H1 (cell line): ENCODE measurements at regions not wholly inside any gene's neighbourhood (a gene's known extent, or its start where the extent isn't known, plus 50 kb on each side); places are given as distances from the start of the nearest gene placed in this dataset.

ENCODE experiments used
- CTCF ChIA-PET: fragments of 300-600 bp; sonication (Branson Sonifier 250); formaldehyde crosslinking; loops from one replicate; lab custom pipeline; 2021; ENCODE audit not compliant: partially characterized antibody; lab: Charles Lee
- POLR2A ChIA-PET: fragments of 300-600 bp; sonication (Branson Sonifier 250); formaldehyde crosslinking; loops from one replicate; lab custom pipeline; 2021; ENCODE audit warnings: inconsistent platforms; ENCODE audit not compliant: partially characterized antibody; lab: Charles Lee
- DNase-seq, 2 experiments: peaks; one replicate each; pipeline versions ENCODE4 v3.0.0 to v3.0.0-alpha.2; 2010 to 2022; ENCODE audit warnings: low spot score in 2 of 2, low read depth in 1 of 2, mixed read lengths in 1 of 2
- FAIRE-seq: peaks from 2 replicates; lab custom pipeline; 2011; peaks lifted over from hg19 to GRCh38; lab: Jason Lieb, UNC
- H2AFZ ChIP-seq: 2 replicates; pipeline ENCODE4 v1.8.1; 2012; ENCODE audit warnings: low read length, inconsistent platforms
- H2AK5ac ChIP-seq: 2 replicates; pipeline ENCODE4 v1.6.1; 2013; ENCODE audit warnings: low read depth, low read length
- H2BK120ac ChIP-seq: replicated peaks from 2 replicates; pipeline ENCODE3; 2013; ENCODE audit warnings: low read depth, low read length, inconsistent platforms
- H2BK12ac ChIP-seq: 2 replicates; pipeline ENCODE4 v1.6.1; 2013; ENCODE audit warnings: low read depth, low read length
- H2BK15ac ChIP-seq: 2 replicates; pipeline ENCODE4 v1.6.1; 2013; ENCODE audit warnings: low read length
- H2BK20ac ChIP-seq: 2 replicates; pipeline ENCODE4 v1.6.1; 2013; ENCODE audit warnings: low read length
- H2BK5ac ChIP-seq: 2 replicates; pipeline ENCODE4 v1.6.1; 2013; ENCODE audit warnings: low read depth, low read length
- H3K14ac ChIP-seq: 2 replicates; pipeline ENCODE4 v1.6.1; 2013; ENCODE audit warnings: inconsistent platforms; ENCODE audit not compliant: insufficient read length
- H3K18ac ChIP-seq: 2 replicates; pipeline ENCODE4 v1.6.1; 2013; ENCODE audit warnings: low read length; ENCODE audit errors: extremely low read depth
- H3K23ac ChIP-seq: 2 replicates; pipeline ENCODE4 v1.6.1; 2013; ENCODE audit warnings: inconsistent platforms; ENCODE audit not compliant: insufficient read length
- H3K23me2 ChIP-seq: 2 replicates; pipeline ENCODE4 v1.6.1; 2013; ENCODE audit warnings: low read depth, low read length
- H3K27ac ChIP-seq: 2 replicates; pipeline ENCODE4 v1.6.1; 2011; ENCODE audit warnings: low read depth, low read length, inconsistent platforms
- H3K27me3 ChIP-seq, 4 experiments: replicated peaks in 1 of 4; 1 replicate in 1 of 4; 2 replicates in 3 of 4; pipeline versions ENCODE4 v1.6.1 to v1.8.1; 2011 to 2013; ENCODE audit warnings: low read length in 3 of 4, mild to moderate bottlenecking in 3 of 4, inconsistent platforms in 2 of 4, mixed read lengths in 2 of 4, moderate library complexity in 1 of 4; ENCODE audit not compliant: control insufficient read depth in 3 of 4, insufficient read depth in 3 of 4; ENCODE audit errors: extremely low read depth in 1 of 4
- H3K36me3 ChIP-seq, 4 experiments: 2 replicates each; pipeline versions ENCODE4 v1.6.1 to v1.8.1; 2011 to 2013; ENCODE audit warnings: mild to moderate bottlenecking in 4 of 4, low read length in 3 of 4, moderate library complexity in 2 of 4, control low read depth in 1 of 4, inconsistent platforms in 1 of 4; ENCODE audit not compliant: insufficient read depth in 4 of 4, control insufficient read depth in 2 of 4
- H3K4ac ChIP-seq: replicated peaks from 2 replicates; pipeline ENCODE3; 2013; ENCODE audit warnings: low read length, low read depth, mixed read lengths, inconsistent platforms; ENCODE audit not compliant: insufficient read length
- H3K4me1 ChIP-seq, 4 experiments: replicated peaks in 1 of 4; 1 replicate in 1 of 4; 2 replicates in 3 of 4; pipeline versions ENCODE4 v1.6.1 to v1.8.1; 2011 to 2013; ENCODE audit warnings: low read length in 3 of 4, inconsistent platforms in 2 of 4, mixed read lengths in 1 of 4; ENCODE audit not compliant: insufficient read depth in 4 of 4, control insufficient read depth in 3 of 4
- H3K4me2 ChIP-seq, 2 experiments: 2 replicates each; pipeline versions ENCODE4 v1.6.1 to v1.8.1; 2011 to 2013; ENCODE audit warnings: low read depth in 2 of 2, low read length in 2 of 2, control low read depth in 1 of 2, inconsistent platforms in 1 of 2, mild to moderate bottlenecking in 1 of 2; ENCODE audit not compliant: insufficient read depth in 1 of 2
- H3K4me3 ChIP-seq, 4 experiments: fragments of 200-600, 300-600 bp in 1 of 4; sonication (generic), shearing (Covaris generic), sonication (Bioruptor Twin) in 1 of 4; 2 replicates each; pipeline versions ENCODE4 v1.5.1 to v1.8.1; 2011 to 2016; ENCODE audit warnings: low read length in 4 of 4, low read depth in 3 of 4, control low read depth in 2 of 4, inconsistent platforms in 2 of 4, mild to moderate bottlenecking in 2 of 4, mixed read lengths in 1 of 4, moderate library complexity in 1 of 4; ENCODE audit not compliant: insufficient read depth in 2 of 4; ENCODE audit errors: extremely low read depth in 1 of 4
- H3K56ac ChIP-seq: replicated peaks from 2 replicates; pipeline ENCODE3; 2013; ENCODE audit warnings: low read depth, mild to moderate bottlenecking, mixed read lengths, low read length, inconsistent platforms; ENCODE audit not compliant: insufficient read length
- H3K79me1 ChIP-seq: 2 replicates; pipeline ENCODE4 v1.6.1; 2013; ENCODE audit warnings: low read depth, low read length, control low read depth
- H3K79me2 ChIP-seq, 2 experiments: 2 replicates each; pipeline versions ENCODE4 v1.6.1 to v1.8.1; 2012 to 2013; ENCODE audit warnings: low read length in 2 of 2, mild to moderate bottlenecking in 2 of 2, inconsistent platforms in 1 of 2; ENCODE audit not compliant: insufficient read depth in 2 of 2, control insufficient read depth in 1 of 2
- H3K9ac ChIP-seq, 4 experiments: replicated peaks in 1 of 4; 1 replicate in 1 of 4; 2 replicates in 3 of 4; pipeline versions ENCODE4 v1.6.1 to v1.8.1; 2011 to 2013; ENCODE audit warnings: low read depth in 3 of 4, low read length in 3 of 4, control low read depth in 2 of 4, mild to moderate bottlenecking in 2 of 4, moderate library complexity in 2 of 4, inconsistent platforms in 1 of 4; ENCODE audit errors: extremely low read depth in 1 of 4
- H3K9me3 ChIP-seq, 2 experiments: 2 replicates each; pipeline versions ENCODE4 v1.6.1 to v1.8.1; 2012 to 2013; ENCODE audit warnings: mild to moderate bottlenecking in 2 of 2, moderate library complexity in 2 of 2, control low read depth in 1 of 2, inconsistent platforms in 1 of 2, low read depth in 1 of 2, low read length in 1 of 2, mixed read lengths in 1 of 2; ENCODE audit not compliant: insufficient read depth in 2 of 2
- H4K20me1 ChIP-seq, 2 experiments: replicated peaks in 1 of 2; 2 replicates each; pipeline versions ENCODE3 to v1.8.1; 2011 to 2013; ENCODE audit warnings: inconsistent platforms in 2 of 2, low read length in 2 of 2, mild to moderate bottlenecking in 1 of 2; ENCODE audit not compliant: insufficient read depth in 2 of 2, control insufficient read depth in 1 of 2
- H4K5ac ChIP-seq: 2 replicates; pipeline ENCODE4 v1.6.1; 2013; ENCODE audit warnings: low read length, low read depth, mixed read lengths, inconsistent platforms; ENCODE audit not compliant: insufficient read length
- H4K8ac ChIP-seq: 2 replicates; pipeline ENCODE4 v1.8.0; 2013; ENCODE audit warnings: mild to moderate bottlenecking, moderate library complexity, low read length, inconsistent platforms; ENCODE audit not compliant: insufficient read depth; ENCODE audit errors: extremely low read depth
- H4K91ac ChIP-seq: replicated peaks from 2 replicates; pipeline ENCODE3; 2013; ENCODE audit warnings: low read length, mixed read lengths, inconsistent platforms; ENCODE audit not compliant: insufficient read length
- CBX5 ChIP-seq: fragments of 300-800, 300-1000 bp; sonication (generic); IDR thresholded peaks from 2 replicates; pipeline ENCODE4 v1.7.1; 2016; ENCODE audit warnings: antibody characterized with exemption, low read length, low read depth
- CHD2 ChIP-seq: IDR thresholded peaks from 2 replicates; pipeline ENCODE4 v1.6.1; 2012; ENCODE audit warnings: low read length, improper control_type of control experiment
- EGR1 ChIP-seq: IDR thresholded peaks from 2 replicates; pipeline ENCODE4 v1.6.1; 2011; ENCODE audit warnings: low read depth, low read length, borderline replicate concordance
- GABPA ChIP-seq: IDR thresholded peaks from 2 replicates; pipeline ENCODE4 v1.6.1; 2011; ENCODE audit warnings: mild to moderate bottlenecking, low read length, moderate library complexity, borderline replicate concordance; ENCODE audit not compliant: insufficient read depth
- HDAC6 ChIP-seq: IDR thresholded peaks from one replicate; pipeline ENCODE4 v1.7.1; 2012; ENCODE audit warnings: low read depth, mild to moderate bottlenecking, inconsistent platforms, low read length, moderate library complexity
- KDM1A ChIP-seq: fragments of 200-600, 300-600 bp; sonication (generic); IDR thresholded peaks from 2 replicates; pipeline ENCODE4 v1.7.1; 2016; ENCODE audit warnings: mild to moderate bottlenecking, low read length, borderline replicate concordance
- KDM5A ChIP-seq: fragments of 200-600 bp; IDR thresholded peaks from 2 replicates; pipeline ENCODE4 v1.7.1; 2012; ENCODE audit warnings: mild to moderate bottlenecking, low read length, inconsistent platforms, mixed read lengths
- POLR2AphosphoS5 ChIP-seq: IDR thresholded peaks from 2 replicates; pipeline ENCODE4 v1.6.1; 2011; ENCODE audit warnings: low read depth, low read length
- RXRA ChIP-seq: IDR thresholded peaks from 2 replicates; pipeline ENCODE4 v1.6.1; 2011; ENCODE audit warnings: low read depth, mild to moderate bottlenecking, low read length, moderate library complexity; ENCODE audit not compliant: insufficient read depth
- SP1 ChIP-seq: IDR thresholded peaks from 2 replicates; pipeline ENCODE4 v1.6.1; 2011; ENCODE audit warnings: low read depth, low read length
- TBP ChIP-seq: IDR thresholded peaks from 2 replicates; pipeline ENCODE4 v1.6.1; 2011; ENCODE audit warnings: low read depth, low read length, improper control_type of control experiment
- YY1 ChIP-seq: IDR thresholded peaks from 2 replicates; pipeline ENCODE4 v1.6.1; 2011; ENCODE audit warnings: low read depth, mild to moderate bottlenecking, low read length
- ZNF274 ChIP-seq: IDR thresholded peaks from 2 replicates; pipeline ENCODE4 v1.7.0; 2012; ENCODE audit warnings: low read length, borderline replicate concordance; ENCODE audit errors: extremely low read depth
- WGBS, 2 experiments: shearing (Covaris generic) in 1 of 2; methylation state at CpG; one replicate each; pipeline versions ENCODE4 v1.1.6 to v1.1.7; 2013 to 2015; ENCODE audit warnings: low lambda C conversion rate in 2 of 2, mixed read lengths in 2 of 2, inconsistent platforms in 1 of 2, low coverage in 1 of 2, missing lambda C conversion rate in 1 of 2; ENCODE audit not compliant: insufficient replicate concordance in 2 of 2, insufficient coverage in 1 of 2, insufficient read length in 1 of 2; ENCODE audit errors: extremely low coverage in 1 of 2, missing lambda C conversion rate in 1 of 2; 5-methylcytosine and 5-hydroxymethylcytosine counted together

DNA sequence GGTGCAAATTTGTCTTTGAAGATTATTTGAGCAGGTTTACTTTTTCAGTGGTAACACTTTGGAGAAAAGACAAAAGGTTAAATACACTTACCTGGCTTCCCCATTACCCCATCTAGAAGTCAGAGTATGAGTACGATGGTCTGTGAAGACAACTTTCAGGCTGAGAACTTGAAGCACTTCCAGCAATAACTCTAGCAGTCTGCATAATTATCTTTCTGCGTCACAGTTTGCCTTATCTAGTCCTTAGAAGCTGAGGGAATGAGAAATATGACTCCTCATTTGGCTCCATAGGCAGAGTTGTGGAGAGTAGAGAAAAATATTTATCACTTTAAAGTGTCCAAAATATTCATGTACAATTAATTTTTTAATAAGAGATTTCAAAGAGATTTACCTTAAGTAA, 323.4 kb upstream of the CAMK1G start:
- H3K79me2 ChIP-seq: no peaks in the 10 kb centered on the region
- ChIA-PET CTCF (interaction anchor here (0.7 to 1.9 kb wide), 8 partner anchors 9 to 253 kb away, joined by 3 to 5 read pairs (median 3); no protein-coding TSS in a partner anchor), POLR2A (no interaction called here)
- H3K18ac ChIP-seq: no peak overlapping the region
- H3K9ac ChIP-seq: no peak overlapping the region
- no peak overlapping the region for H2BK20ac ChIP-seq
- H3K4me3 ChIP-seq: no peak overlapping the region
- H3K4me2 ChIP-seq: no peak overlapping the region
- no peaks in the 10 kb centered on the region for H3K23me2 ChIP-seq
- DNase-seq (no peak), FAIRE-seq (no peak)
- no peak overlapping the region for H3K4ac ChIP-seq
- H3K36me3 ChIP-seq: no peaks in the 10 kb centered on the region; a peak in 1 of 8 replicates
- H2AK5ac ChIP-seq: no peak overlapping the region
- H2BK12ac ChIP-seq: no peak overlapping the region
- no peak overlapping the region for H4K5ac ChIP-seq
- no peak overlapping the region for H4K91ac ChIP-seq
- no peak overlapping the region for H2BK120ac ChIP-seq
- no peak overlapping the region for H2BK5ac ChIP-seq
- H2AFZ ChIP-seq: no peak overlapping the region
- H3K56ac ChIP-seq: no peak overlapping the region
- H3K4me1 ChIP-seq: no peaks in the 10 kb centered on the region
- H3K9me3 ChIP-seq: peaks cover 19 to 22% of the 10 kb centered on the region in 2 experiments; a peak in 3 of 4 replicates
- no peak overlapping the region for H3K27ac ChIP-seq
- H3K14ac ChIP-seq: no peak overlapping the region
- WGBS, 2 experiments: 89% methylated on average over 2 of the region's 2 CpGs; no CpG with 5 or more reads in 1 of the 2 experiments
- no peak overlapping the region for H3K23ac ChIP-seq
- TF ChIP-seq KDM5A: no peak
- TF ChIP-seq TBP: no peak
- no peak for TF ChIP-seq YY1
- no peak for TF ChIP-seq CBX5
- no peak for TF ChIP-seq GABPA
- TF ChIP-seq SP1: no peak
- no peak for TF ChIP-seq ZNF274
- TF ChIP-seq POLR2AphosphoS5: no peak
- no peak for TF ChIP-seq RXRA
- no peak for TF ChIP-seq EGR1
- no peak for TF ChIP-seq HDAC6
- no peak for TF ChIP-seq KDM1A
- no peak for TF ChIP-seq CHD2
- no peaks in the 10 kb centered on the region for H3K27me3 ChIP-seq
- no peaks in the 10 kb centered on the region for H3K79me1 ChIP-seq
- no peak overlapping the region for H4K8ac ChIP-seq
- H4K20me1 ChIP-seq: no peaks in the 10 kb centered on the region
- H2BK15ac ChIP-seq: no peak overlapping the region
